Suprapubic skin (tissue), 3 donors: ENCODE measurements at regions not wholly inside any gene's neighbourhood (a gene's known extent, or its start where the extent isn't known, plus 50 kb on each side); places are given as distances from the start of the nearest gene placed in this dataset.

Experiments
- CTCF ChIP-seq, 2 donors: fragments of 200-600 bp in 1 of 2; fragments of 450-650 bp in 1 of 2; sonication (generic) in 1 of 2; IDR thresholded peaks; one replicate each; pipeline ENCODE4 v1.5.1; 2016 to 2019; ENCODE audit warnings: antibody characterized with exemption in 2 of 2, mild to moderate bottlenecking in 1 of 2, moderate library complexity in 1 of 2
- POLR2A ChIP-seq, 2 donors: fragments of 450-650 bp; IDR thresholded peaks; one replicate each; pipeline ENCODE4 v1.6.1; 2017; ENCODE audit warnings: antibody characterized with exemption in 2 of 2, mild to moderate bottlenecking in 2 of 2, moderate library complexity in 2 of 2

GRCh38 chr13:70960841-70961443, 852.7 kb upstream of the KLHL1 start:
- TF ChIP-seq CTCF (IDR thresholded peaks at IDR 0.05) = peak in 1 of 2 donors; percentile 22
- no peak for TF ChIP-seq POLR2A (IDR thresholded peaks at IDR 0.05)
